ENCODE measurements at regions not wholly inside any gene's neighbourhood (a gene's known extent, or its start where the extent isn't known, plus 50 kb on each side); places are given as distances from the start of the nearest gene placed in this dataset.
A peak's percentile ranks its signal among the peaks of the same experiment; 100 is the strongest.

- FAIRE-seq: no peak
- no peaks in the 10 kb centered on the region for H3K27me3 ChIP-seq (ENCODE audit: control insufficient read depth, insufficient read depth, low read length)
- peak; percentile 56 for DNase-seq (ENCODE audit: low read depth)
Measured at GRCh38 chr4:174120446-174121295, 162.8 kb downstream of the FBXO8 start.

DNA sequence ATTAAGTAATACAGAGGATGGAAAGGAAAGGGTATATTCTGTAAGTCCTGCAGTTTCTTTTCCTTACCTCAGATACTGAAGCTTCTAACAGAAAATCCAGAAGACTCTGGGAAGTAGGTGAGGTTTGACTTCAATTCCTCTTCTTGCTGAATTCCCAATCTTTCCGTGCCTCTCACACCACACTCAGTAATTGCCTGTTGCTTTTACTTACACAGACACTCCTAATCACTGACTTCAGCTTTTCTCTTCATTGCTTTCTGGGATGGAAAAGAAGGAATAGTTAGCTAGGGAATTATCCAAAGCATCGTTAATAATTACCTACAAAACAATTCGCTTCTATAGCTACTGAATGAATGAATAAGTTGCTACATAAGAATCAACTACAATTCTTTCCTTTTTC lies 163.6 kb downstream of the FBXO8 start:
- H3K4me3 ChIP-seq (ENCODE audit: low read depth, low read length): no peak overlapping the region
- TF ChIP-seq, protein P1, sequence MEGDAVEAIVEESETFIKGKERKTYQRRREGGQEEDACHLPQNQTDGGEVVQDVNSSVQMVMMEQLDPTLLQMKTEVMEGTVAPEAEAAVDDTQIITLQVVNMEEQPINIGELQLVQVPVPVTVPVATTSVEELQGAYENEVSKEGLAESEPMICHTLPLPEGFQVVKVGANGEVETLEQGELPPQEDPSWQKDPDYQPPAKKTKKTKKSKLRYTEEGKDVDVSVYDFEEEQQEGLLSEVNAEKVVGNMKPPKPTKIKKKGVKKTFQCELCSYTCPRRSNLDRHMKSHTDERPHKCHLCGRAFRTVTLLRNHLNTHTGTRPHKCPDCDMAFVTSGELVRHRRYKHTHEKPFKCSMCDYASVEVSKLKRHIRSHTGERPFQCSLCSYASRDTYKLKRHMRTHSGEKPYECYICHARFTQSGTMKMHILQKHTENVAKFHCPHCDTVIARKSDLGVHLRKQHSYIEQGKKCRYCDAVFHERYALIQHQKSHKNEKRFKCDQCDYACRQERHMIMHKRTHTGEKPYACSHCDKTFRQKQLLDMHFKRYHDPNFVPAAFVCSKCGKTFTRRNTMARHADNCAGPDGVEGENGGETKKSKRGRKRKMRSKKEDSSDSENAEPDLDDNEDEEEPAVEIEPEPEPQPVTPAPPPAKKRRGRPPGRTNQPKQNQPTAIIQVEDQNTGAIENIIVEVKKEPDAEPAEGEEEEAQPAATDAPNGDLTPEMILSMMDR (IDR thresholded peaks at IDR 0.05; ENCODE audit: insufficient read depth, low read length, severe bottlenecking): no peak
- H3K36me3 ChIP-seq (ENCODE audit: control insufficient read depth, insufficient read depth, low read length): no peaks in the 10 kb centered on the region
- no peaks in the 10 kb centered on the region for H3K27me3 ChIP-seq (ENCODE audit: control insufficient read depth, insufficient read depth, low read length)
- no peak for DNase-seq (ENCODE audit: low read depth)
- no peak for FAIRE-seq

More at GRCh38 chr4:174120446-174121295, 162.8 kb downstream of the FBXO8 start:
- TF ChIP-seq, protein P1 (IDR thresholded peaks at IDR 0.05; ENCODE audit: insufficient read depth, low read length, severe bottlenecking): peak; percentile 57
- H3K36me3 ChIP-seq (ENCODE audit: control insufficient read depth, insufficient read depth, low read length): no peaks in the 10 kb centered on the region
- peak overlapping the region; percentile 17 for H3K4me3 ChIP-seq (ENCODE audit: low read depth, low read length)

DNA sequence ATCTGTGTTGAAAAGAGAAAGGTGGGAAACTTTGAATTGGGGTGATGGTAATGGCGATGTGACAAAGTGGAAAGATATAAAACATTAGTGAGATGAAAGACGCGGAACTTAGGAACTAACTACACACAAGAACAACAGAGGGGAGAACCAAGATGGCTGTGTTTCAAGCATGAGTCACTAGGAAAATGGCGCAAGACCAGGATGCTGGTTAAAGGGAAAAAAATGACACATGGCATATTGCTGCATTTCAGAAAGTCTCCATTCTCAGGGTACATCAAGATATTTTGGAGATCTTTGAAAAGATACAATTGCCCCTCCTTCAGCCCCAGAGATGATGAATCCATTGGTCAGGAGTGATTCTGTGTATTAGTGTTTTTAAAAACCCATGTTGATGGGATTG lies 164.4 kb downstream of the FBXO8 start:
- no peak for FAIRE-seq
- H3K36me3 ChIP-seq (ENCODE audit: control insufficient read depth, insufficient read depth, low read length): no peaks in the 10 kb centered on the region
- no peak overlapping the region for H3K4me3 ChIP-seq (ENCODE audit: low read depth, low read length)
- peak; percentile 59 for DNase-seq (ENCODE audit: low read depth)
- no peaks in the 10 kb centered on the region for H3K27me3 ChIP-seq (ENCODE audit: control insufficient read depth, insufficient read depth, low read length)
- TF ChIP-seq, protein P1 (IDR thresholded peaks at IDR 0.05; ENCODE audit: insufficient read depth, low read length, severe bottlenecking): no peak

GRCh38 chr4:174118171-174118570 lies 165.3 kb downstream of the FBXO8 start:
- H3K27me3 ChIP-seq (ENCODE audit: control insufficient read depth, insufficient read depth, low read length): no peaks in the 10 kb centered on the region
- peak; percentile 40 for FAIRE-seq
- no peak for DNase-seq (ENCODE audit: low read depth)
- TF ChIP-seq, protein P1 (IDR thresholded peaks at IDR 0.05; ENCODE audit: insufficient read depth, low read length, severe bottlenecking): no peak
- H3K36me3 ChIP-seq (ENCODE audit: control insufficient read depth, insufficient read depth, low read length): no peaks in the 10 kb centered on the region
- no peak overlapping the region for H3K4me3 ChIP-seq (ENCODE audit: low read depth, low read length)

- Histone ChIP-seq H3K36me3 (ENCODE audit: control insufficient read depth, insufficient read depth, low read length) (no peaks in the 10 kb centered on the region), H3K4me3 (ENCODE audit: low read depth, low read length) (no peak overlapping the region), H3K27me3 (ENCODE audit: control insufficient read depth, insufficient read depth, low read length) (no peaks in the 10 kb centered on the region)
- TF ChIP-seq, protein P1 (IDR thresholded peaks at IDR 0.05; ENCODE audit: insufficient read depth, low read length, severe bottlenecking): no peak
- no peak for DNase-seq (ENCODE audit: low read depth)
- no peak for FAIRE-seq
Measured at GRCh38 chr4:174117445-174117844, 166.0 kb downstream of the FBXO8 start.

All from bronchial epithelial cell (primary cell).